ENCODE measurements at regions not wholly inside any gene's neighbourhood (a gene's known extent, or its start where the extent isn't known, plus 50 kb on each side); places are given as distances from the start of the nearest gene placed in this dataset.

DNA sequence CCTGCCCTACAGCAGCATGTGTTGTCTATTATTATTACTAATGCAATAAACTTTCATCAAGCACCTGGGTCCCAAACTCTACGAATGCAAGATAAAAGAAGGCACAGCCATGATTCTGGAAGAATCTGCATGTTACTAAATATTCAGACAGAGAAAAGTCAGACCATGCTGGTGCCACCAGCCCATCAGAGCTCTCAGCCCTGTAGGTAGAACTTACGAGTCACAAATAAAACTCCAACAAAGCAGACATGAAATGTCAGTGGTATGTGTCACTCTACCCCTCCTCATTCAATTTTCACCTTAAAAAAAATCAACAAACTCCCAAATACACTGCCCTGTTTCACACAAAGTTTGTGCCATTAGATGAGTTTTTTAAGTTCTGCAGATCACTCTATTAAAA lies 62.4 kb upstream of the TIAM1 start:
- Histone ChIP-seq H3K4me2 (replicated peaks; ENCODE audit: extremely low read depth, low read length, poor library complexity, severe bottlenecking) (no peak overlapping the region), H3K9me3 (replicated peaks in 1 of 2; ENCODE audit: control insufficient read depth in 1 of 2, insufficient read depth in 1 of 2, low read length in 2 of 2) (no peaks in the 10 kb centered on the region), H3K79me2 (ENCODE audit: insufficient read depth, low read length) (no peaks in the 10 kb centered on the region), H2AFZ (ENCODE audit: insufficient read depth, low read depth, low read length, poor library complexity, severe bottlenecking) (no peak overlapping the region), H3K9ac (ENCODE audit: insufficient read depth, low read length, poor library complexity, severe bottlenecking) (no peak overlapping the region), H3K27me3 (ENCODE audit: control insufficient read depth in 2 of 2, insufficient read depth in 2 of 2, low read length in 2 of 2) (no peaks in the 10 kb centered on the region), H3K4me3 (replicated peaks in 1 of 3; ENCODE audit: low read depth in 2 of 3, low read length in 3 of 3) (no peak overlapping the region), H3K36me3 (replicated peaks in 1 of 2; ENCODE audit: control insufficient read depth in 1 of 2, insufficient read depth in 2 of 2, low read length in 2 of 2) (no peaks in the 10 kb centered on the region), H3K4me1 (ENCODE audit: control insufficient read depth in 1 of 2, insufficient read depth in 2 of 2, low read length in 2 of 2) (peaks cover 4 to 9% of the 10 kb centered on the region in 2 donors), H3K27ac (ENCODE audit: low read depth in 1 of 2, low read length in 2 of 2) (no peak overlapping the region), H4K20me1 (ENCODE audit: insufficient read depth, low read length) (no peaks in the 10 kb centered on the region)
- Mint-ChIP-seq H3K27me3 (ENCODE audit: low read depth in 3 of 3) (peaks cover 0 to 4% (median 1%) of the 10 kb centered on the region in 3 donors), H3K4me3 (no peak overlapping the region), H3K9me3 (no peaks in the 10 kb centered on the region), H3K27ac (no peak overlapping the region), H3K4me1 (peaks cover 6% of the 10 kb centered on the region), H3K36me3 (no peaks in the 10 kb centered on the region)
- no CpG with 5 or more reads among the region's 2 CpGs for WGBS (ENCODE audit: insufficient coverage)
- TF ChIP-seq, protein P1, sequence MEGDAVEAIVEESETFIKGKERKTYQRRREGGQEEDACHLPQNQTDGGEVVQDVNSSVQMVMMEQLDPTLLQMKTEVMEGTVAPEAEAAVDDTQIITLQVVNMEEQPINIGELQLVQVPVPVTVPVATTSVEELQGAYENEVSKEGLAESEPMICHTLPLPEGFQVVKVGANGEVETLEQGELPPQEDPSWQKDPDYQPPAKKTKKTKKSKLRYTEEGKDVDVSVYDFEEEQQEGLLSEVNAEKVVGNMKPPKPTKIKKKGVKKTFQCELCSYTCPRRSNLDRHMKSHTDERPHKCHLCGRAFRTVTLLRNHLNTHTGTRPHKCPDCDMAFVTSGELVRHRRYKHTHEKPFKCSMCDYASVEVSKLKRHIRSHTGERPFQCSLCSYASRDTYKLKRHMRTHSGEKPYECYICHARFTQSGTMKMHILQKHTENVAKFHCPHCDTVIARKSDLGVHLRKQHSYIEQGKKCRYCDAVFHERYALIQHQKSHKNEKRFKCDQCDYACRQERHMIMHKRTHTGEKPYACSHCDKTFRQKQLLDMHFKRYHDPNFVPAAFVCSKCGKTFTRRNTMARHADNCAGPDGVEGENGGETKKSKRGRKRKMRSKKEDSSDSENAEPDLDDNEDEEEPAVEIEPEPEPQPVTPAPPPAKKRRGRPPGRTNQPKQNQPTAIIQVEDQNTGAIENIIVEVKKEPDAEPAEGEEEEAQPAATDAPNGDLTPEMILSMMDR (IDR thresholded peaks at IDR 0.05), result no peak
- intact Hi-C loops (cut with micrococcal nuclease), result no loop called here
- no peak for DNase-seq

DNA sequence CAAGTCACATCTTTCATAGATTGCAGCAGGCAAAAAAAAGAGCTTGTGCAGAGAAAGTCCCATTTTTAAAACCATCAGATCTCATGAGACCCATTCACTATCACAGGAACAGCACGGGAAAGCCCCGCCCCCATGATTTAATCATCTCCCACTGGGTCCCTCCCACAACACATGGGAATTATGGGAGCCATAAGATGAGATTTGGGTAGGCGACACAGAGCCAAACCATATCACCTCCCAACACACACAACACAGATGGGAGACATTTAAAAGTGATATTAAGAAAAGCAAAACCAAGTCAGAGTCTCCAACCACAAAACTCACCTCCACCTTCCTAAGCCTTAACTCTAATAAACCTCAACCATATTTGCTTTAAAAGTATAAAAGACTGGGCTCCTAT lies 61.5 kb upstream of the TIAM1 start:
- Histone ChIP-seq H2AFZ (ENCODE audit: insufficient read depth, low read depth, low read length, poor library complexity, severe bottlenecking) (no peak overlapping the region), H3K79me2 (ENCODE audit: insufficient read depth, low read length) (no peaks in the 10 kb centered on the region), H3K27me3 (ENCODE audit: control insufficient read depth in 2 of 2, insufficient read depth in 2 of 2, low read length in 2 of 2) (no peaks in the 10 kb centered on the region), H4K20me1 (ENCODE audit: insufficient read depth, low read length) (no peaks in the 10 kb centered on the region), H3K27ac (ENCODE audit: low read depth in 1 of 2, low read length in 2 of 2) (no peak overlapping the region), H3K4me3 (replicated peaks in 1 of 3; ENCODE audit: low read depth in 2 of 3, low read length in 3 of 3) (no peak overlapping the region), H3K9me3 (replicated peaks in 1 of 2; ENCODE audit: control insufficient read depth in 1 of 2, insufficient read depth in 1 of 2, low read length in 2 of 2) (no peaks in the 10 kb centered on the region), H3K4me2 (replicated peaks; ENCODE audit: extremely low read depth, low read length, poor library complexity, severe bottlenecking) (no peak overlapping the region), H3K9ac (ENCODE audit: insufficient read depth, low read length, poor library complexity, severe bottlenecking) (no peak overlapping the region), H3K4me1 (ENCODE audit: control insufficient read depth in 1 of 2, insufficient read depth in 2 of 2, low read length in 2 of 2) (no peaks in the 10 kb centered on the region), H3K36me3 (replicated peaks in 1 of 2; ENCODE audit: control insufficient read depth in 1 of 2, insufficient read depth in 2 of 2, low read length in 2 of 2) (no peaks in the 10 kb centered on the region)
- H3K36me3 Mint-ChIP-seq, result no peaks in the 10 kb centered on the region
- H3K9me3 Mint-ChIP-seq, result no peaks in the 10 kb centered on the region
- no peak overlapping the region for H3K4me3 Mint-ChIP-seq
- no peak for DNase-seq
- peak overlapping the region in 1 of 7 donors; percentile 5 for H3K27ac Mint-ChIP-seq
- TF ChIP-seq, protein P1 (IDR thresholded peaks at IDR 0.05), result no peak
- intact Hi-C loops (cut with micrococcal nuclease), result no loop called here
- peaks cover 6% of the 10 kb centered on the region for H3K4me1 Mint-ChIP-seq
- no CpG with 5 or more reads among the region's 3 CpGs for WGBS (ENCODE audit: insufficient coverage)
- H3K27me3 Mint-ChIP-seq (ENCODE audit: low read depth in 3 of 3), result peaks cover 0 to 5% (median 1%) of the 10 kb centered on the region in 3 donors

Measured in CD14-positive monocyte (primary cell).